SW480 (cell line): ENCODE measurements at regions not wholly inside any gene's neighbourhood (a gene's known extent, or its start where the extent isn't known, plus 50 kb on each side); places are given as distances from the start of the nearest gene placed in this dataset.
"Not testable (repeated sequence)": the region's sequence is repeated elsewhere in the genome, so short reads cannot be mapped to it uniquely, and the experiment has no call there.

Experiments used
- DNase-seq: peaks from one replicate; pipeline ENCODE4 v3.0.0-alpha.2; 2016; ENCODE audit warnings: low spot score

DNA sequence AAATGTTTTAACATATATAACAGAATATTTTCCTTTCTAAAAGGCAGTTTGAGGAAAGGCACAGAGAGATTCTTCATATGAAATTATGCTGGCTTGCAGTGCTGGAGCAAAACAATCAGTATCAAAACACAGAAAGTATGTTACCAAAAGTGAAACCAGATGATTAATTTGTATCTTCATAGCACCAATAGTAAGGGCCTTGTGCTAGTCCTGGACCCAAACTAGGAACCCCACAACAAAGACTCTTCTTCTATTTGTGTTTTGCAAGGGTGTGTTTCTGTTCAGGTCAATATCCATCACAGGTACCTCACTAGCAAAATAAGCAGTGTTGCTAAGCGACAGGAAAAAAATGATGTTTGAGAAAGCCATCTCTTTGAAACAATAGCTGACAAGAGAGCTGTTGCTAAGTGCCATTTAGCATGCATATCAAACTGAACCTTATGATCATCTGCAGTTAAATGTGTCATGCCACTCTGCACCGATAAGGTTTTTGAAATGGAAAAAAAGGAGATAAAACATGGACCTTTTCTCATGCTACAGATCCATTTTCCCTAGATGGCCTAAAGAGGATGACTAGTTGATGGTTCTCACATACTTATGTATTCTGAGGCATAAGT, 196.2 kb upstream of the ALG10 start:
- no peak for DNase-seq

DNA sequence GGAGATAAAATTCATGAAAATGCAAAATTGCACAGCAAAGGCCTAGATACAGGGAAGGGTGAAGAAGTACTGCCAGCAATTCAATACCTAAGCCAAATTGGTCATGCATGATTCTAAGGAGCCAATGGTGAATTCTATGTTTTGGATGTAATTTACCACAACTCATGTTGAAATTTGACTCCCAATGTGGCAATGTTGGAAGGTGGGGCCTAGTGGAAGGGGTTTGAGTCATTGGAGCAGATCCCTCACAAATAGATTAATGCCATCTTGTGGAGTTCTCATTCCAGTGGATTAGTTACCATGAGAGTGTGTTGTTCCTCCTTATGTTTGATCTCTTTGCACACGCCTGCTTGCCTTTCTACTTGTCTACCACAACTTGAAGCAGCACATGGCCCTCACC, 194.0 kb upstream of the ALG10 start:
- DNase-seq: no peak

DNA sequence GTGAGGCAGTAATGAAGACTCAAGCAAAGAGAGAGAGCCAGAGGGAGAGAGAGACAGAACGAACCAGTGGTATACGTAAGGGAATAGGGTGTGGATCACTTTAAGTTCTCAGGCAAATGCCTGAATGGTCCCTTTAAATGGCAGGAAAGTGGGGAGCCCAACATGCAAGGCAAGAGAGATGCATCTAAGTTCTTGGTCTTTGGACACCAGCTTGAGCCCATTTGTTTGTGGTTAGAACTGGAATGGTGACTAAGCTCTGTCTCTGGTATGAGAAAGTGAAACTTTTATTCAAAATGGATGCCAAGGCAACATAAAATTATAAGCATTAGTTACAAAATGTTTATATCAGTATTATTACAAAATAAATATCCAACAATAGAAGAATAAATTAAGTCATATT, 192.2 kb upstream of the ALG10 start:
- no peak for DNase-seq

DNA sequence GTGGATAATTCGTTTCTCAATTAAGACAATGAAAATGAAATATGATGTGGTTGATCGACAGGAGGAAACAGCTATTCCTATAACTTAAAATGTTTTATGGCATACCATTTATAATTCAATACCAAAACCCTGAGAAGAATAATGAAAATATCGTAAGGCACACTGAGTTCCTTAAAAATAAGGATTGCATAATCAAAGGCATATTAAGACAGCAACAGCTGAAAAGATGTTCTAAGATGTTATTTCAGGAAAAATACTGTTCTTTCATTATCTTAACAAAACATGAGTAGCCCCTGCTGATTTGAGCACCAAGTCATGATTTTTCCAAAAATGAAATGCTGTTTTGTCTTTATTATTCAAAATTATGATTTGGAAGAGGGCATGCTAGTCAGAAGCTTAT, 189.4 kb upstream of the ALG10 start:
- DNase-seq: no peak

DNA sequence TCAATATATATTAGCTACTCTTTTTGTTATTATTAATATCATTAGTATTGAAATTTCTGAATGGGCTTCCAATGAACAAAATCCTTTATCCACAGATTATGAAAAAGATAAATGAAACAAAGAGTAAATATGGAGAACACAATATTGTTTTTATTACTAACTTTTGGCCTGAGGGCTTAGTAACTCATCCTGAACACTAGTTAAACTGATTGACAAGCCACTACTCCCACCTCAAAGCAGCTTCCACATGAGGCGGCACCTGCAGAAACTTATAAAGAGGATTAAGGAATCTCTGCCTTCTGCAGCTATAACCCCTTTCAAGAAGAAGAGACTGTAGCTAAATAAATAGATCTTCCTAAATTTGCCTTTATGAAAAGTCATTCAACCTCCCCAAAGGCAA, 187.6 kb upstream of the ALG10 start:
- no peak for DNase-seq

DNA sequence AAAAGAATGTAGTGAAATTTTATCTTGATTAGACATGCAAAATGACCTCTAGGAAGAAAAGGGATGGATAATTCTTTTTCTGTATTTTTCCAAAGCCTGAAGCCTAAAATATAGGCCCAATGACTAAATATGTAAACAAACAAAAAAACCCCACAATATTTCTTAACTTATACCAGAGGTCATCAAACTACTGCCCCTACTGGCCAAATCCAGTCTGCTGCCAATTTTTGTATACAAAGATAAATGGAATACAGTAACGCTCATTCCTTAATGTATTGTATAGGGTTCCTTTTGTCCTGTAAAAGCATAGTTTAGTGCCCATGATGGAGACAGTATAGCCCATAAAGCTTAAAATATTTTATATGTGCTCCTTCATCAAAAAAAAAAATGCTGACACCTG, 145.7 kb upstream of the ALG10 start:
- DNase-seq: no peak

DNA sequence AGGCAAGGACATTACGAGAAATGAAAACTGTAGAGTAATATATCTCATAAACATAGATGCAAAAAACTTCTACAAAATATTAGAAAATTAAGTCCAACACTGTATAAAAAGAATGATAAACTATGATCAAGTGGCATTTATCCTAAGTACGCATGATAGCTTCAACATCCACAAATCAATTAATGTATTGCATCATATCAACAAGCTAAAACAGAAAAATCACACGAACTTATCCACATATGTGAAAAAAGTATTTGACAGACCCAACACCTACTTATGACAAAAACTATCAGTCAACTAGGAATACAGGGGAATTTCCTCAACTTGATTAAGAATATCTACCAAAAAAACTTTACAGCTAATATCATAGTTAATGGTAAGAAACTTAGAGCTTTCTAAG, 129.9 kb upstream of the ALG10 start:
- no peak for DNase-seq

DNA sequence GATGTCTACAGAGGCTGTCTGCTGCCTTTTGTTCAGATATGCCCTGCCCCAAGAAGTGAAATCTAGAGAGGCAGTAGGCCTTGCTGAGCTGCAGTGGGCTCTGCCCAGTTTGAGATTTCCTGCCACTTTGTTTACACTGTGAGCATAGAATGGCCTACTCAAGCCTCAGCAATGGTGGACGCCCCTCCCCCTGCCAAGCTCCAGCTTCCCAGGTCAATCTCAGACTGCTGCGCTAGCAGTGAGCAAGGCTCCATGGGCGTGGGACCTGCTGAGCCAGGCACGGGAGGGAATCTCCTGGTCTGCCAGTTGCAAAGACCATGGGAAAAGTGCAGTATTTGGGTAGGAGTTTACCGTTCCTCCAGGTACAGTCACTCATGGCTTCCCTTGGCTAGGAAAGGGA, 101.8 kb upstream of the ALG10 start:
- DNase-seq: not testable (repeated sequence)

DNA sequence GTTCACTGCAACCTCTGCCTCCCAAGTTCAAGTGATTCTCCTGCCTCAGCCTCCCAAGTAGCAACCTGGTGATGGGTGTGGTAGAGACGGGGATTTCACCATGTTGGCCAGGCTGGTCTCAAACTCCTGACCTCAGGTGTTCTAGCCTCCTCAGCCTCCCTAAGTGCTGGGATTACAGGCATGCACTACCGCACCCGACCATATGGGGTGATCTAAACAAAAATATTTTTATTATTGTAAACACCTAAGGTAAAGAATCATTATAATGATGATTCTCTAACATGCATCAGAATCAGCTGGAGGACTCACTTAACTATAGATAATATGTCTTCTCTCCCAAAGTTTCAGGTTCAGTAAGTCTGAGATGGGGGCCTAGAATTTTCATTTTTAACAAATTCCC, 96.2 kb upstream of the ALG10 start:
- DNase-seq: no peak

DNA sequence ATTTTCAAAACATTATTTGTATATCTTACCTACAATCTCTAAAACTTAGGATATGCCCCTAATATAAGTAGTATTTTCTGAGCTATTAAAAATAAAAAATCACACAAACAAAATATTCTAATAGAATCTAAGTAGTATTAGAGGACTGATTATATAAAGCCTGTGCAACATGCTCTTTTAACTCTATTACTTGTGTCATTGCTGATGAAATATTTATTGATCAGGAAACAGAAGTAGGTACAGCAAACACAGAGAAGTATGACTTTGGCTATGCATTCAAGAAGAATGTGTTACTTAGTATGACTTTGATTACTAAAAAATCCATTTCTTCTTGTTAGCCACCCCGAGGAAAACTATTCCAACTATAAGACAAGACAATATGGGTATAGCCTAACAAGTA, 84.6 kb upstream of the ALG10 start:
- not testable (repeated sequence) for DNase-seq

DNA sequence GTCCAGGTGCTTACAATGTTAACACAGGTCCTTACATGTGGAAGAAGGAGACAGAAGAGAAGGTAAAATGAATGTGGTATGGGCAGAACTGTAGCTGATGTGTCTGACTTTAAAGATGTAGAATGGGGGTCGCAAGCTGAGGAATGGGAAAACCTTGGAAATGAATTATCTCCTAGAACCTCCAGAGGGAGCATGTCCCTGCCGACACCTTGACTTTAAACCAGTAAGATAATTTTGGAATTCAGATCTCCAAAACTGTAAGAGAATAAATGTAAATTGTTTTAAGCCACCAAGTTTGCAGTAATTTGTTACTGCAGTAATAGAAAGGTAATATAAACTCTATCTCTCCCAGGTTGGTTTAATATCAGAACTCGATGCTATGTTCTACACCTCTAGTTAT, 80.1 kb upstream of the ALG10 start:
- DNase-seq: no peak

DNA sequence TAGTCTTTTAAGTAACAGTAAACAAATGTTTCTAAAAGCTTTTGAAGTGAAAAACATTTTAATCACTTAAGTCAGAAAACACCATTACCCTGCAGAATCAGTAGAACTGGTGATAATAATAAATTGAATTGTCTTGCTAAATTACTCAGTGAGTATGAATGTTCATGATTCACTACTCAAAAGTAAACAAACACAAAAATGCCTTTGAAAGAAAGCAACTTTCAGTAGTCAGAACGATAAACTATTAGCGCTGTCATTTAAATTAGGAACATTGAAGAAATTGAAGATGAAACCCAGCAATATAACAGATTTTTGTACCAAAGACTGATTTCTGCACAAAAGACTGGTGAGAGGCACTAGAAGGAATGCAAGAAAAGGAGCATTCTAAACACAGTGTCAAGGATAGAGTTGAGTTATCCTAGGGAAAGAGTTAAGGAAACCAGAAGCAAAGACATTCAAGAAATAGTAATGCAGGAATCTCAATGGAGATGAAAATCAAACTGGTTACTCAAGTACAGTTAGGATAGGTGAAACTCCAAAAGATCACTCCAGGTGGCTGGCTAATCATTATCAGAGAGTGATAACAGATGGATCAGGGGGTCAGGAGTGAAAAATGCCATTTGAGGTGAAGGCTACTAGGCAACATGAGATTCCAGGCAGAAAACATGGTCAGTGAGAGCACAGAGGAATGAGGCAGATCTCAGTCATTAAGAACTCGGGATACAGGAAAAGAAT, 77.4 kb upstream of the ALG10 start:
- DNase-seq: no peak

DNA sequence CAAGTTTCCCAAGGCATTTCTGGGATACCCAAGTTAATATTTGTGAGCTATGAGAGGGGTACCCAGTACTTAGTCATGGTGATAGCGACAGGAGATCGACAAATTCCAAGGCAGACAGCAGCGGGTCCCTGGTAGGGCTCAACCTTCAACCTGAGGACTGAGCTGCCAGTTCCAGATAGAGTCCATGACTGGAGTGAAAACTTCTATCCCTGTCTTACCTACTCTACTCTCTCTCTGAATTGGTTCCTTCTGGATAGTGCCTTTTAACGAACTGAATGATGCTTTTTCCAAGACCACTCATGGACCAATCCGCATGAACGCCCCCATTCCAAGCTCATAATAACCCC, 76.9 kb upstream of the ALG10 start:
- DNase-seq: no peak

DNA sequence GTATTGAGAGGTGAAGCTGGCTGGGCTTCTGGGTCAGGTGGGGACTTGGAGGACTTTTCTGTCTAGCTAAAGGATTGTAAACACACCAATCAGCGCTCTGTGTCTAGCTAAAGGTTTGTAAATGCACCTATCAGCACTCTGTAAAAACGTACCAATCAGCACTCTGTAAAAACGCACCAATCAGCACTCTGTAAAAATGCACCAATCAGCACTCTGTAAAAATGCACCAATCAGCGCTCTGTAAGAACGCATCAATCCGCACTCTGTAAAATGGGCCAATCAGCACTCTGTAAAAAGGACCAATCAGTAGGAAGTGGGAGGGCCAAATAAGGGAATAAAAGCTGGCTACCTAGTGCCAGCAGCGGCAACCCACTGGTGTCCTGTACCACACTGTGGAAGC, 56.1 kb upstream of the ALG10 start:
- not testable (repeated sequence) for DNase-seq

DNA sequence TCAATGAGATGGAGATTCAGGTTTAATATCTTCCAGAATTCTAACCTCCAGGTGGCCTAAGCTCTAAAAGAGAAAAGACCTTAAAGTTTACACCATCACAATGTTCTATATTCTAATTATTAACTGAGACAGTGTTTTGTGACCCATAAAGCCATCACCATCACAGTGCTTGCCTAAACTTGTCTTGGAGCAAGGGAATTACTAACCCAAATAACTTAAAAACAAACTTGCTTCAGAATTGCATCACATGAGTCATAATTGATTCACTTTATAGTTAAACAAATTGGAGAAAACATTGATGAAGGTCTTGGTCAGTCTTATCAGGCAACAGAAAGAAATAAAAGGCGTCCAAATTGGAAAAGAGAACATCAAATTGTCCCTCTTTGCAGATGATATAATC, 54.5 kb upstream of the ALG10 start:
- DNase-seq: no peak
